ENCODE measurements at regions not wholly inside any gene's neighbourhood (a gene's known extent, or its start where the extent isn't known, plus 50 kb on each side); places are given as distances from the start of the nearest gene placed in this dataset.

- H3K4me3 ChIP-seq = no peak overlapping the region
Observed at GRCh38 chr1:244248426-244248825, 197.3 kb downstream of the ZBTB18 start.

GRCh38 chr1:244252211-244252610 is 199.5 kb downstream of the ADSS2 start:
- Histone ChIP-seq H3K27me3 (no peaks in the 10 kb centered on the region), H3K9me3 (peaks cover 0 to 6% (median 0%) of the 10 kb centered on the region in 4 donors), H3K36me3 (no peaks in the 10 kb centered on the region), H3K4me1 (no peaks in the 10 kb centered on the region), H3K4me3 (no peak overlapping the region), H3K27ac (no peak overlapping the region)
- 88 to 94% (median 93%) methylated on average over 4 of the region's 4 CpGs for WGBS, 5 donors
- intact Hi-C loops (cut with DNase I; ENCODE audit: low total_unique reads) = no loop called here
- no peak for DNase-seq
- TF ChIP-seq CTCF (IDR thresholded peaks at IDR 0.05) (no peak), POLR2AphosphoS5 (IDR thresholded peaks at IDR 0.05) (no peak), POLR2A (IDR thresholded peaks at IDR 0.05) (no peak), EP300 (IDR thresholded peaks at IDR 0.05) (no peak)

More at GRCh38 chr1:244248426-244248825, 197.3 kb downstream of the ZBTB18 start:
- 84 to 92% (median 89%) methylated on average over 3 of the region's 3 CpGs for WGBS, 5 donors
- TF ChIP-seq EP300 (IDR thresholded peaks at IDR 0.05) (no peak), POLR2A (IDR thresholded peaks at IDR 0.05) (no peak), CTCF (IDR thresholded peaks at IDR 0.05) (no peak), POLR2AphosphoS5 (IDR thresholded peaks at IDR 0.05) (no peak)
- Histone ChIP-seq H3K36me3 (no peaks in the 10 kb centered on the region), H3K9me3 (no peaks in the 10 kb centered on the region), H3K4me1 (no peaks in the 10 kb centered on the region), H3K27me3 (no peaks in the 10 kb centered on the region), H3K27ac (no peak overlapping the region)
- intact Hi-C loops (cut with DNase I; ENCODE audit: low total_unique reads) = no loop called here
- no peak for DNase-seq

- Histone ChIP-seq H3K4me1 (no peaks in the 10 kb centered on the region), H3K27ac (peak overlapping the region in 1 of 5 donors; percentile 38), H3K36me3 (no peaks in the 10 kb centered on the region), H3K9me3 (peaks cover 0 to 6% (median 0%) of the 10 kb centered on the region in 4 donors), H3K27me3 (peaks cover 0 to 4% (median 0%) of the 10 kb centered on the region in 3 donors), H3K4me3 (no peak overlapping the region)
- peak in 1 of 2 donors; percentile 28 for DNase-seq
- intact Hi-C loops (cut with DNase I; ENCODE audit: low total_unique reads) = no loop called here
- TF ChIP-seq EP300 (IDR thresholded peaks at IDR 0.05) = no peak
- no peak for TF ChIP-seq CTCF (IDR thresholded peaks at IDR 0.05)
- TF ChIP-seq POLR2AphosphoS5 (IDR thresholded peaks at IDR 0.05) = no peak
- TF ChIP-seq POLR2A (IDR thresholded peaks at IDR 0.05) = no peak
- 67 to 76% (median 69%) methylated on average over 6 of the region's 6 CpGs for WGBS, 5 donors
Observed at GRCh38 chr1:244254467-244254866, 197.2 kb downstream of the ADSS2 start.

GRCh38 chr1:244255426-244255965 is 196.2 kb downstream of the ADSS2 start:
- Histone ChIP-seq H3K4me1 (no peaks in the 10 kb centered on the region), H3K4me3 (no peak overlapping the region), H3K36me3 (no peaks in the 10 kb centered on the region), H3K27me3 (peaks cover 0 to 4% (median 0%) of the 10 kb centered on the region in 3 donors), H3K27ac (no peak overlapping the region), H3K9me3 (peaks cover 0 to 6% (median 0%) of the 10 kb centered on the region in 4 donors)
- WGBS, 5 donors = 80 to 85% (median 80%) methylated on average over 5 of the region's 5 CpGs
- TF ChIP-seq EP300 (IDR thresholded peaks at IDR 0.05) = no peak
- no peak for TF ChIP-seq POLR2A (IDR thresholded peaks at IDR 0.05)
- TF ChIP-seq POLR2AphosphoS5 (IDR thresholded peaks at IDR 0.05) = no peak
- no peak for TF ChIP-seq CTCF (IDR thresholded peaks at IDR 0.05)
- intact Hi-C loops (cut with DNase I; ENCODE audit: low total_unique reads) = no loop called here
- DNase-seq = no peak

All from stomach (tissue), 8 donors.